ENCODE measurements at regions not wholly inside any gene's neighbourhood (a gene's known extent, or its start where the extent isn't known, plus 50 kb on each side); places are given as distances from the start of the nearest gene placed in this dataset.
"Not testable (repeated sequence)": the region's sequence is repeated elsewhere in the genome, so short reads cannot be mapped to it uniquely, and the experiment has no call there.

DNA sequence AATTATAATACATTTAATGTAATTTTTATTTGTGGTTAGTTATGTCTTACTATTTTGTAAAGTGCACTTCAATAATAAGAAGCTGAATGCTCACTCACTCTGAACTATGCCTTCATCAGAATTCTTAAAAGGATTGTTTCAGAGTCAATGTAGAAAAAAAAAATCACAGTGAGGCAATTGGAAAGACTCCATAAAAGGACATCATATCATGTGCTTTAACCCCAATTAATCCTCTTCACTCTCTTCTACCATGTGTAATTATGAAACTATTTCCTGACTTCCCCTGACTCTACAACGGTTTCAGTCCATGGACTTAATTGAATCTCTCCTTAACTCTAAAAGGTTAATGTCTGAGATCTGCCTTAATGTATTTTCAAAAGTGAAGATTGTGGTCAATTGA, 250.4 kb upstream of the ALG10 start:
- Histone ChIP-seq H3K79me2 (ENCODE audit: low read length) (no peaks in the 10 kb centered on the region), H2AFZ (ENCODE audit: low read length) (no peak overlapping the region), H3K4me1 (ENCODE audit: low read length) (no peaks in the 10 kb centered on the region), H3F3A (ENCODE audit: insufficient read depth, low read length) (no peaks in the 10 kb centered on the region), H3K4me3 (ENCODE audit: low read length) (no peak overlapping the region), H3K36me3 (replicated peaks; ENCODE audit: insufficient read depth, low read length) (no peaks in the 10 kb centered on the region), H4K20me1 (ENCODE audit: insufficient read depth, low read length) (no peaks in the 10 kb centered on the region), H3K4me2 (ENCODE audit: low read depth, low read length) (no peak overlapping the region), H3K9ac (ENCODE audit: low read length) (no peak overlapping the region), H3K9me3 (replicated peaks; ENCODE audit: insufficient read depth, low read length) (no peaks in the 10 kb centered on the region), H3K27ac (ENCODE audit: low read length) (no peak overlapping the region), H3K27me3 (replicated peaks; ENCODE audit: insufficient read depth, low read length) (no peaks in the 10 kb centered on the region), H3K9me2 (replicated peaks; ENCODE audit: insufficient read depth, low read length) (no peaks in the 10 kb centered on the region)
- TF ChIP-seq EZH2 (optimal IDR thresholded peaks at IDR 0.05; ENCODE audit: low read depth, low read length): no peak
- TF ChIP-seq, protein P1, sequence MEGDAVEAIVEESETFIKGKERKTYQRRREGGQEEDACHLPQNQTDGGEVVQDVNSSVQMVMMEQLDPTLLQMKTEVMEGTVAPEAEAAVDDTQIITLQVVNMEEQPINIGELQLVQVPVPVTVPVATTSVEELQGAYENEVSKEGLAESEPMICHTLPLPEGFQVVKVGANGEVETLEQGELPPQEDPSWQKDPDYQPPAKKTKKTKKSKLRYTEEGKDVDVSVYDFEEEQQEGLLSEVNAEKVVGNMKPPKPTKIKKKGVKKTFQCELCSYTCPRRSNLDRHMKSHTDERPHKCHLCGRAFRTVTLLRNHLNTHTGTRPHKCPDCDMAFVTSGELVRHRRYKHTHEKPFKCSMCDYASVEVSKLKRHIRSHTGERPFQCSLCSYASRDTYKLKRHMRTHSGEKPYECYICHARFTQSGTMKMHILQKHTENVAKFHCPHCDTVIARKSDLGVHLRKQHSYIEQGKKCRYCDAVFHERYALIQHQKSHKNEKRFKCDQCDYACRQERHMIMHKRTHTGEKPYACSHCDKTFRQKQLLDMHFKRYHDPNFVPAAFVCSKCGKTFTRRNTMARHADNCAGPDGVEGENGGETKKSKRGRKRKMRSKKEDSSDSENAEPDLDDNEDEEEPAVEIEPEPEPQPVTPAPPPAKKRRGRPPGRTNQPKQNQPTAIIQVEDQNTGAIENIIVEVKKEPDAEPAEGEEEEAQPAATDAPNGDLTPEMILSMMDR (IDR thresholded peaks at IDR 0.05; ENCODE audit: low read length): no peak
- no peak for TF ChIP-seq EZH2phosphoT487 (IDR thresholded peaks at IDR 0.05; ENCODE audit: low read length)
- DNase-seq: no peak

DNA sequence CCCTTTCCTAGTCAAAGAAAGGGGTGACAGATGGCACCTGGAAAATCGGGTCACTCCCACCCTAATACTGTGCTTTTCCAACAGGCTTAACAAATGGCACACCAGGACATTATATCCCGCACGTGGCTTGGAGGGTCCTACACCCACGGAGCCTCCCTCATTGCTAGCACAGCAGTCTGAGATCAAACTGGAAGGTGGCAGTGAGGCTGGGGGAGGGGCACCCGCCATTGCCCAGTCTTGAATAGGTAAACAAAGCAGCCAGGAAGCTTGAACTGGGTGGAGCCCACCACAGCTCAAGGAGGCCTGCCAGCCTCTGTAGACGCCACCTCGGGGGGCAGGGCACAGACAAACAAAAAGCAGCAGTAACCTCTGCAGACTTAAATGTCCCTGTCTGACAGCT, 249.2 kb upstream of the ALG10 start:
- H3K9me2 ChIP-seq (replicated peaks; ENCODE audit: insufficient read depth, low read length); DNase-seq; H3K4me3 ChIP-seq (ENCODE audit: low read length); H3K9me3 ChIP-seq (replicated peaks; ENCODE audit: insufficient read depth, low read length); H3K4me2 ChIP-seq (ENCODE audit: low read depth, low read length); H2AFZ ChIP-seq (ENCODE audit: low read length); H3K36me3 ChIP-seq (replicated peaks; ENCODE audit: insufficient read depth, low read length); H3K27ac ChIP-seq (ENCODE audit: low read length); H3K4me1 ChIP-seq (ENCODE audit: low read length); H3K27me3 ChIP-seq (replicated peaks; ENCODE audit: insufficient read depth, low read length); H4K20me1 ChIP-seq (ENCODE audit: insufficient read depth, low read length); H3K79me2 ChIP-seq (ENCODE audit: low read length); H3F3A ChIP-seq (ENCODE audit: insufficient read depth, low read length); H3K9ac ChIP-seq (ENCODE audit: low read length): not testable (repeated sequence)

DNA sequence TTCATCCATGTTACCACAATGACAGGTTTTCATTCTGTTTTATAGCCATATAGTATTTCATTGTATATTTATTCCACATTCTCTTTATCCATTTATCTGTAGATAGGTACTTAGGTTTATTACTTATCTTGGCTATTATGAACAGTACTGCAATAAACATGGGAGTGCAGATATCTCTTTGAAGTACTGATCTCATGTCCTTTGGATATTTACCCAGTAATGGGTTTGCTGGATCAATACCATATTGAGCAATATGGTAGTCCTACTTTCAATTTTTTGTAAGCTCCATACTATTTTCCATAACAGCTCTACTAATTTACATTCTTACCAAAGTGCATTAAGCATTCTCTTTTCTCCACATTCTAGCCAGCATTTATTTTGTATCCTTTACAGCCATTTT, 235.8 kb upstream of the ALG10 start:
- Histone ChIP-seq H3K27ac (ENCODE audit: low read length) (no peak overlapping the region), H4K20me1 (ENCODE audit: insufficient read depth, low read length) (no peaks in the 10 kb centered on the region), H3K9ac (ENCODE audit: low read length) (no peak overlapping the region), H3K9me3 (replicated peaks; ENCODE audit: insufficient read depth, low read length) (no peaks in the 10 kb centered on the region), H3F3A (ENCODE audit: insufficient read depth, low read length) (no peaks in the 10 kb centered on the region), H3K79me2 (ENCODE audit: low read length) (no peaks in the 10 kb centered on the region), H3K36me3 (replicated peaks; ENCODE audit: insufficient read depth, low read length) (no peaks in the 10 kb centered on the region), H3K4me2 (ENCODE audit: low read depth, low read length) (no peak overlapping the region), H3K27me3 (replicated peaks; ENCODE audit: insufficient read depth, low read length) (no peaks in the 10 kb centered on the region), H2AFZ (ENCODE audit: low read length) (no peak overlapping the region), H3K9me2 (replicated peaks; ENCODE audit: insufficient read depth, low read length) (no peaks in the 10 kb centered on the region), H3K4me3 (ENCODE audit: low read length) (no peak overlapping the region), H3K4me1 (ENCODE audit: low read length) (no peaks in the 10 kb centered on the region)
- TF ChIP-seq, protein P1 (IDR thresholded peaks at IDR 0.05; ENCODE audit: low read length): no peak
- TF ChIP-seq EZH2phosphoT487 (IDR thresholded peaks at IDR 0.05; ENCODE audit: low read length) (no peak), EZH2 (optimal IDR thresholded peaks at IDR 0.05; ENCODE audit: low read depth, low read length) (no peak)
- no peak for DNase-seq

DNA sequence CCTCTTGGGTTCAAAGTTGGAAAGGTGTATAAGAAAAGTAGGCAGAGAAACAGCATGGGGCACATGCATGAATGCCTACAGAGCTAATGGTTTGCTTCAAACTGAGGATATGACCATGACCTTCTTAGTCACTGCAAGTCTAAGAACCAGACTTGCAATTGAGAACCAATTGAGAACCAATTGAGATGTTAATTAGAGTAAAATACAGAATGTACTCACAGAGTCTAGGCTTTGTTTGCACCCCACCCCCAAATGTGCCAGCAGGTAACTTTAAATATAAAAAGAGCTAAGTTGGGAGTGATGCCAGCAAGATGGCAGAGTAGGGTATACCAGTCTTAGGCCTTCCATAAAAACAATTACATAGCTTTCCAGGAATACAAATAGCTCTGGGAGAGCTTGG, 227.3 kb upstream of the ALG10 start:
- no peak overlapping the region for H3K27ac ChIP-seq (ENCODE audit: low read length)

More for the DNA sequence above, 227.3 kb upstream of the ALG10 start:
- no peak for DNase-seq
- Histone ChIP-seq H3K36me3 (replicated peaks; ENCODE audit: insufficient read depth, low read length) (no peaks in the 10 kb centered on the region), H3K9me2 (replicated peaks; ENCODE audit: insufficient read depth, low read length) (no peaks in the 10 kb centered on the region), H3K27me3 (replicated peaks; ENCODE audit: insufficient read depth, low read length) (no peaks in the 10 kb centered on the region), H3K4me2 (ENCODE audit: low read depth, low read length) (no peak overlapping the region), H3K9me3 (replicated peaks; ENCODE audit: insufficient read depth, low read length) (no peaks in the 10 kb centered on the region), H3K79me2 (ENCODE audit: low read length) (no peaks in the 10 kb centered on the region), H3K4me1 (ENCODE audit: low read length) (no peaks in the 10 kb centered on the region), H2AFZ (ENCODE audit: low read length) (no peak overlapping the region), H3K4me3 (ENCODE audit: low read length) (no peak overlapping the region), H3F3A (ENCODE audit: insufficient read depth, low read length) (no peaks in the 10 kb centered on the region), H3K9ac (ENCODE audit: low read length) (no peak overlapping the region), H4K20me1 (ENCODE audit: insufficient read depth, low read length) (no peaks in the 10 kb centered on the region)
- TF ChIP-seq EZH2 (optimal IDR thresholded peaks at IDR 0.05; ENCODE audit: low read depth, low read length): no peak
- TF ChIP-seq, protein P1 (IDR thresholded peaks at IDR 0.05; ENCODE audit: low read length): no peak
- TF ChIP-seq EZH2phosphoT487 (IDR thresholded peaks at IDR 0.05; ENCODE audit: low read length): no peak
